HG02798 (cell line): ENCODE measurements at regions not wholly inside any gene's neighbourhood (a gene's known extent, or its start where the extent isn't known, plus 50 kb on each side); places are given as distances from the start of the nearest gene placed in this dataset.
"Not testable (repeated sequence)": the region's sequence is repeated elsewhere in the genome, so short reads cannot be mapped to it uniquely, and the experiment has no call there.

Source experiments
- ATAC-seq: cut with Tn5 transposase; IDR thresholded peaks from one replicate; pipeline ENCODE4 v1.9.1; 2021; ENCODE audit warnings: mild to moderate bottlenecking; ENCODE audit not compliant: unreplicated experiment, poor library complexity

DNA sequence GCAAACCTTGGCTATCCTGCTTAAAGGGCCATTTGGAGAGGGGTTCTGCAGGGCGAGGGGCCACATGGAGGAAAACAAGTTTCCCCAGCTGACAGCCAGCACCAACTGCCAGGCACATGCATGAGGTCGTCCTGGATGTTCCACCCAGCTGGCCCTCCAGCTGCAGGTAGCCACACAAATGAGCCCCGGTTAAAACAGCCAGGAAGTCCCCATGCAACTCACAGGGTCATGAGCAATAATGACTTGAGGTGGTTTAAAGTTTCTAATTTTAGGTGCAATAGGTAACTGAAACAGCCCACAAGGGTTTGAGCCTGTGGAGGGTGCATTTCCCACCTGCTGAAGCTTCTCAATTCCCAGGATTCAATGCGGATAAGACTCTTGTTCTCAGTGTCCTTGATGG is 160.8 kb upstream of the CCZ1B start:
- not testable (repeated sequence) for ATAC-seq

DNA sequence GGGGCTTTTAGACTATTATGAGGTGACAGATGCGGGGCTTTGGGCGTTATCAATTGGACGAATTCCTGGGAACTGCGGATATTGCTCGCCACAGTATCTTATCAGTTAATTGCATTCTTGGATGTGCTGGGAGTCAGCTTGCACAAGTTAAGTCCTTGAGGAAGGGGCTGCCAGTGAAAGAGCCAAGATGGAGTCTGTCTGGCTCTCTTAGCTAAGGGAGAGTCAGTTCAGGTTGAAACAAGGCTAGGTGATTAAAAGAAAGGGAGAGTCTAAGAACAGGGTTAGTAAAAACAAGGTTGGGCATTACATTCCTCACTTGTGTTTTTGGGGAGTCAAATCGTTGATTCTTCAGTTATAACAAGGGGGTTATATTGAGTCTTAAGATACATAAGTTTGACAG is 162.5 kb upstream of the CCZ1B start:
- ATAC-seq: not testable (repeated sequence)

DNA sequence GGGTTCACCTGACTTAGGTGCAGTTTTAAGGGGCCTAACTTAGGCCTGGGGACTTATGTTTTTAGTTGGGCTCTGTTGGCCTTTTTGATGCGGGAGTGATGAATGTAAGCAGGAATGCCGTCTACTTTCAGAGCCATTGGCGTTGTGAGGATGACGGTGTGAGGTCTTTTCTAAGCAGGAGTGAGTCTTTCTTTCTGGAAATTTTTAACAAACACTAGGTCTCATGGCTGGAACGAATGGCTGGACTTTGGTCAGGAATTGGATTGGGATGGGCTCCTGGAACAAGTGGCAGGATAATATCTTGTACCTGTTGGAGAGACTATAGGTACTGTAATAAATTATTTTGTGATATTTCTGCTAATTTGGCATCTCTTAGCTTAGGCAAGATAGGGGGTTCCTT is 163.9 kb upstream of the CCZ1B start:
- ATAC-seq: not testable (repeated sequence)

DNA sequence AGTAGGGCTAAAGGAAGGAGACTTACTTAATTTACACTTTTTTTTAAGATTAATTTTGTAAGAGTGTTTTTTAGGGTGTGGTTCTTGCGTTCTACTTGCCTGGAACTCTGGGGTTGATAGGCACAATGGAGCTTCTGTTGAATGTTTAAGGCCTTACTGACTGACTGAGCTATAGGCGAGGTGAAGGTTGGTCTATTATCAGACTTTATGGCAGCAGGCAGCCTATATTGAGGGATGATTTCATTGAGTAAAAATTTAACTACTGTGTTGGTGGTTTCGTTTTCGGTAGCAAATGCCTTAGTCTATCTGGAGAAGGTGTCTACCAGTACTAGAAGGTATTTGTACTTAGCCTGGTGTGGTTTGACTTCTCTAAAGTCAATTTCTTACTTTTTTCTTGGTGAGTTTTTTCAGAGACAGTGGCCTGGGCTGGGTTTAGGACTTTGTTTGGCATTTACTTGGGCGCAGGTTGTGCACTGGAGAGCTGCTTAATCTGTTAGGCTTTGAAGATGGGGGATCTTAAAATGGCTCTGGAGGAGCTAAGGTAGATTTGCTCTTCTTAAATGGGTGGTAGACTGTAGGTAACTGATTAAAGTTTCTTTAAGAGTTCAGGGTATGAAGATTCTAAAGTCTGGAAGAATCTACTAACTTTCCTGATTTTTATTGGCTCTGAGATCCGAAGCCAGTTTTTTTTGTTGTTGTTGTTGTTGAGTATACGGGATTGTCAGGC is 164.5 kb upstream of the CCZ1B start:
- ATAC-seq: not testable (repeated sequence)

DNA sequence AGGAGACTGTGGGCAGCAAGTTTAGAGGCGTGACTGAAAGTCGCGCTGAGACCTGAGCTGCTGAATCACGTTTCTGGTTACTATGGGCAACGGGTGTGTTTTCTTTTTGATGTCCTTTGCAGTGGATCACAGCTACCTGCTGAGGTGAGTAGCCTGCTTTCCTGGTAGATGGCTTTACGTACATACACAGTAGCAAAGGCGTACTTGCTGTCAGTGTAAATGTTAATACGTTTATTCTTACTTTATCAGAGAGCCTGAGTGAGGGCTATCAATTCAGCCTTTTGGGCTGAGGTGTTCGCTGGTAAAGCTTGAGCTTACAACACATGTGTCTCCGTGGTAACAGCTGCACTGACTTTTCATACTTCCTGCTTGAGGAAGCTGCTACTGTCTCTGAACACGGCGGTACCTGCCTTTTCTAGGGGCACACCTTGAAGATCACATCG is 165.1 kb upstream of the CCZ1B start:
- not testable (repeated sequence) for ATAC-seq

DNA sequence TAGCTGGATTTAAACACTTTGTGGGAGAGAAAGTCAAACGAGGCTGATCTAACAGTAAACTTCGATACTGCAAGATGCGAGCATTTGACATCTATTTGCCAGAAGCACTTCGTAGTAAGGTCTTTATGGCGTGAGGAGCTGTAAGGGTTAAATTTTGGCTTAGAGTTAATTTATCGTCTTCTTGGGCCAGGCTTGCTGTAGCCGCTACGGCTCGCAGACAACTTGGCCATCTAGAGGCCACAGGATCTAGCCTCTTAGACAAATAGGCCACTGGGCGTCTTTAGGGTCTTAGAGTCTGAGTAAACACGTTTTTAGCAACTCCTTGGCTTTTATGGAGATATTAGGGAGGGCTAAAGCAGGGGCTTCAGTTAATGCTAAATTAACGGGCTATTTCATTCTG is 165.6 kb upstream of the CCZ1B start:
- ATAC-seq: not testable (repeated sequence)

DNA sequence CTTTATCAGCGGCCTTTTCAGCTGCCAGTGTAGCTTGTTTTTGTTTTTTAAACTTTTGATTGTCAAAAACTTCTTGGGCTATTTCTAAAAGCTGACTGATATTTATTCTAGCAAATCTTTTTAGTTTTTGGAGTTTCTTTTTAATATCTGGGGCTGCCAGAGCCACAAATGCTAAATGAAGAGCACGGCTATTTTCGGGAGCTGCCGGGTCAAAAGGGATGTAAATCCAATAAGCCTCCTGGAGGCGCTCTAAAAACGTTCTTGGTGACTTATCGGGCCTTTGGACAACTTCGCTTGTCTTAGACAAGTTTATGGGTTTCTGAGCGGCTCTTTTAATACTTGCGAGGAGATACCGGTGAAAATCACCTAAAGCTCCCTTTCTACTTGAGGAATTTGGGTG is 166.1 kb upstream of the CCZ1B start:
- ATAC-seq: not testable (repeated sequence)

DNA sequence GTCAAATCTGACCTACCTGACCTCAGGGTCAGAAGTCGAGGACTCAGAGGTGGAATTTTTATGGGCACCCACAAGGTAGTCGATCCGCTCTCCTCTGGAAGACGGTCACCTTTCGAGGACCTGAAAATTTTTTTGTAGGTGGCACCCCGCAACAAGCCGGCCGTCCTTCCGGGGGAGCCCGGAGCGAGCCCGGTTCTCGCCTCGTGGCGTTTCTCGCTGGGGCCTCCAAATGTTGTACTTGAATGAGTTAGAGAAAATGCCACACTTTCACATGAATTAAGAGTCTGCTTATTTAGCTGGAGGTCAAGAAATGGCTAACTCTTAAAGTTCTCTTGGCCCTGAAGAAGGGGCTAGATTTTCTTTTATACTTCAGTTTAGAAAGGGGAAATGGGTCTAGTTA is 169.0 kb upstream of the CCZ1B start:
- ATAC-seq: not testable (repeated sequence)

DNA sequence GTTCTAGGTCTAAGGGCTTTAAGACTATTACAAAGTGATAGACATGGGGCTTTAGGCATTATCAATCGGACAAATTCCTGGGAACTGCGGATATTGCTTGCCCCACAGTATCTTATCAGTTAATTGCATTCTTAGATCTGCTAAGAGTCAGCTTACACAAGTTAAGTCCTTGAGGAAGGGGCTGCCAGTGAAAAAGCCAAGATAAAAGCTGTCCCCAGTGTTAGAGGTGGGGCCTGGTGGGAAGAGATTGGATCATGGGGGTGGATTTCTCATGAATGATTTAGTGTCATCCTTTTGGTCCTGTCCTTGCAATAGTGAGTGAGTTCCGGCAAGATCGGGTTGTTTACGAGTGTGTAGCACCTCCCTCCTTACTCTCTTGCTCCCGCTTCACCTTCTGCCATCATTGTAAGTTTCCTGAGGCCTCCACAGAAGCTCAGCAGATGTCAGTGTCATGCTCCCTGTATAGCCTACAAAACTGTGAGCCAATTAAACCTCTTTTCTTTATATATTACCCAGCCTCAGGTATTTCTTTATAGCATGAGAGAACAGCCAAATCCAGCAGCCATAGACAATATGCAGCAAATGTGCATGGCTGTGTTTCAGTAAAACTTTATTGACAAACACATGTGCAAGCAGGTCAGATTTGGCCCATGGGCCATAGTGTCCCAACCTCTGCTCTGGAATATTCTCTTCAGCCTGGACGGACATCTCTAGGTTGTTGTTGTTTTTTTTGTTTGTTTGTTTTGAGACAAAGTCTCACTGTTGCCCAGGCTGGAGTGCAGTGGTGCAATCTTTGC is 169.6 kb upstream of the CCZ1B start:
- not testable (repeated sequence) for ATAC-seq

DNA sequence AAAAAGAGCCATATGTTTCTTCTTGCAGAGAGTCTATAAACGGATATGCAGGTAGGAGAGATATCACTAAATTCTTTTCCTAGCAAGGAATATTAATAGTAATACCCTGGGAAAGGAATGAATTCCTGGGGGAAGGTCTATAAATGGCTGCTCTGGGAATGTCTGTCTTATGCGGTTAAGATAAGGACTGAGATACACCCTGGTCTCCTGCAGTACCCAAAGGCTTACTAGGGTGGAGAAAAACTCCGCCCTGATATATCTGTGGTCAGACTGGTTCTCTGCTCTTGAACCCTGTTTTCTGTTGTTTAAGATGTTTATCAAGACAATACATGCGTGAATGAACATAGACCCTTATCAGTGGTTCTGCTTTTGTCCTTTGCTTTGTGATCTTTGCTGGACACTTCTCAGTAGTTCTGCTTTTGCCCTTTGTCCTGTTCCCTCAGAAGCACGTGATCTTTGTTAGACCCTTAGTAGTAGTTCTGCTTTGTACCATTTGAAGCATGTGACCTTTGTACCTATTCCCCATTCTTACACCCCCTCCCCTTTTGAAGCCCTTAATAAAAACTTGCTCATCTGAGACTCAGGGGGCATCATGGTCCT is 173.1 kb upstream of the CCZ1B start:
- ATAC-seq: not testable (repeated sequence)

DNA sequence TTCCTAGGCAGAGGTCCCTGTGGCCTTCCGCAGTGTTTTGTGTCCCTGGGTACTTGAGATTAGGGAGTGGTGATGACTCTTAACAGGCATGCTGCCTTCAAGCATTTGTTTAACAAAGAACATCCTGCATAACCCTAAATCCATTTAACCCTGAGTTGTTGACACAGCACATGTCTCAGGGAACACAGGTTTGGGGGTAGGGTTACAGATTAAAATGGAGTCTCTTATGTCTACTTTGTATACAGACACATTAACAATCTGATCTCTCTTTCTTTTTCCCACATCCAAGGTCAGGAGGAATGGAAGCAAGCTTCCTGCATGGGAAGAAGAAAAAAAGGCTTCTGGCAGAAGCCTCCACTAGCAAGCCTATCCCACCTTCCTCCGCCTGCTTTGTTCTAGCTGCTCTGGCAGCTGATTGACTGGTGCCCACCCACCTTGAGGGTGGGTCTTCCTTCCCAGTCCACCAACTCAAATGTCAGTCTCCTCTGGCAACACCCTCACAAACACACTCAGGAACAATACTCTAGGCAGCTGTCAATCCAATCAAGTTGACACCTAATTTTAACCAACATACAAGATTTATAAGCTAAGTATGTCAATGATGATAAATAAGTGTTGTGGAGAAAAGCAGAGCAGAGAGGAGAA is 176.5 kb upstream of the CCZ1B start:
- ATAC-seq: no peak

DNA sequence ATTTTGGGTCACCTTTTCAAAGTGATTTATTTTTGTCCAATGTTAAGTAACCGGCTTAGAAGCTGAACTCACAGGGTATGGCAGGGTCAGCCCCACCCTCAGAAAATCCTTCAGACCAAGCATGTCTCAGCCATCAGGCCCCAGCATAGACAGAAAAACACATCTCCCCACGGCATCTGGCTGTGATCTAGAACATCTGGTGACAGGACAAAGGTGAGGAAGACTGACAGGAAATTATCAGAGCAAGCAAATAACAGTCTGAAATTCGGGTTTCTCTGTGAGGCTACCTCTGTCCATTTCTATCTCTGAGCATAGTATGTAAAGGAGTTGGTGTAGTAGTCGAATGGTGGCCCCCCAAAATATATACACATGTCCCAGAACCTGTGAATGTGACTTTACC is 177.0 kb upstream of the C1GALT1 start:
- no peak for ATAC-seq

DNA sequence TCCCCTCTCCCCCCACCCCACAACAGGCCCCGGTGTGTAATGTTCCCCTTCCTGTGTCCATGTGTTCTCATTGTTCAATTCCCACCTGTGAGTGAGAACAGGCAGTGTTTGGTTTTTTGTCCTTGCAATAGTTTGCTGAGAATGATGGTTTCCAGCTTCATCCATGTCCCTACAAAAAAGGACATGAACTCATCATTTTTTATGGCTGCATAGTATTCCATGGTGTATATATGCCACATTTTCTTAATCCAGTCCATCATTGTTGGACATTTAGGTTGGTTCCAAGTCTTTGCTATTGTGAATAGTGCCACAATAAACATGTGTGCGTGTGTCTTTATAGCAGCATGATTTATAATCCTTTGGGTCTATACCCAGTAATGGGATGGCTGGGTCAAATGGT is 176.4 kb upstream of the C1GALT1 start:
- not testable (repeated sequence) for ATAC-seq

DNA sequence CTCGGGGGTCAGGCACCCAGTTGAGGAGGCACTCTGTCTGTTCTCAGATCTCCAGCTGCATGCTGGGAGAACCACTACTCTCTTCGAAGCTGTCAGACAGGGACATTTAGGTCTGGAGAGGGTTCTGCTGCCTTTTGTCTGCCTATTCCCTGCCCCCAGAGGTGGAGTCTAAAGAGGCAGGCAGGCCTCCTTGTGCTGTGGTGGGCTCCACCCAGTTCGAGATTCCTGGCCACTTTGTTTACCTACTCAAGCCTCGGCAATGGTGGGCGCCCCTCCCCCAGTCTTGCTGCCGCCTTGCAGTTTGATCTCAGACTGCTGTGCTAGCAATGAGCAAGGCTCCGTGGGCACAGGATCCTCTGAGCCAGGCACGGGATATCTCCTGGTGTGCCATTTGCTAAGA is 171.1 kb upstream of the C1GALT1 start:
- ATAC-seq: not testable (repeated sequence)

DNA sequence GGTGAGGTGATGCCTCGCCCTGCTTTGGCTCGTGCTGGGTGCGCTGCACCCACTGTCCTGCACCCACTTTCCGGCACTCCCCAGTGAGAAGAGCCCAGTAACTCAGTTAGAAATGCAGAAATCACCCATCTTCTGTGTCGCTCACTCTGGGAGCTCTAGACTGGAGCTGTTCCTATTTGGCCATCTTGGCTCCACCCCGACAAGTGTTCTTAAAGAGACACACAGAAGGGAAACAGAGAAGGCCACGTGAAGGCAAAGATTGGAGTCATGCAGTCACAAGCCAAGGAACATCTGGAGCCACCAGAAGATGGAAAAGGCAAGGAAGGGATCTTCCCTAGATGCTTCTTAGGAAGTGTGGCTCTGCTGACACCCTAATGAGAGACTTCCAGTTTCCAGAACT is 170.6 kb upstream of the C1GALT1 start:
- ATAC-seq: not testable (repeated sequence)

DNA sequence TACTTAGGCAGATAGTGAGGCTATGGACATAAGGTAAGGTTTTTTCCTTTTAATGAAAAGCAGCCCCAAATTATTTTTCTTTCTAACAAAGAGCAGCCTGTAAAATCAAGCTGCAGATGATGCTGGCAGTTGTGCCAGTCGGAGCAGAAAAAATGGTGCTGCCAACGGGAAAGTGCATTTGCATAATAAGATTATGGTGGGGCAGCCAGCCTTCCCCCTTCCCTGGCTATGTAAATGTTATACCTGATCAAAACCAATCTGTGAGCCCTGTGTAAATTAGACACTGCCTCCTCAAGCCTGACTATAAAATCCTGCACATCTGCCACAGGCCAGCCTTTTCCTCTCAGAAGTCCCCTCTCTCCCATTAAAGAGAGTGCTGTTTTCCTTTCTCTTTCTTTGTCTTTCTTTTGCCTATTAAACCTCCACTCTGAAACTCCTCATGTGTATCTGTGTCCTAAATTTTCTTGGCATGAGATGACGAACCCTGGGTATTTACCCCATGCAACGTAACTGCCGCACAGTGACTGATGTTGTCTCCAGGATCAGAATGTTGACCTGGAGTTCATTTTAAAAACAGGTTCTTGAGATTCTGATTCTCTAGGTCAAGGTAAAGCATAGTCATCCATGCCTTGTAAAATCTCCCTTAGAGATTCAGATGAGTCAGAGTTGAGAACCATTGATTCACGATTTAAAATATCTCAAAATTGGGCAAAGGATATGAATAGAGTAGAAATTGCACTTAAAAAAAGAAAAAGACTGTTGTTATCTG is 167.3 kb upstream of the C1GALT1 start:
- ATAC-seq: no peak

DNA sequence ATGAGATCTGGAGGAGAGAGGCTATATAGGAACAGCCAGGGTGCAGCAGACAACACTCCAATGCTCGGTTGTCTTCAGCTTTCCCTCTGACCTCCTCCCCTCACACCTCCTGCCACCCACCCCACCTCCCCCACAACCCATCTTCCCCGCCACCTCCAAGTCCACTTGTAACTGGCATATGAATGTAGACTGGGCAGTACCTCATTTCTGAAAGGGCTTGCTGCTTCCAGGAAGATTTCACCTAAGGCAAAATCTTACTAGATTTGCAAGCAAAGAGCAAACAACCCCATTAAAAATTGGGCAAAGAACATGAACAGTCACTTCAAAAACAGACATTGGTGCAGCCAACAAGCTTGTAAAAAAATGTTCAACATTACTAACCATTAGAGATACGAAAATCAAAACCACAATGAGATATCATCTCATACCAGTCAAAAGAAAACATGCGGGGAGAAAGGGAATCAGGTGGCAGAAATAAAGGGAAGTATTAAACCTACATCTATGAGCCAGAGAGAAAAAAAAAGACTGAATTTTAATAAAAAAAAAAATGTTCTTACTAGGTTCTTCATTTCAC is 164.6 kb upstream of the C1GALT1 start:
- ATAC-seq: no peak

DNA sequence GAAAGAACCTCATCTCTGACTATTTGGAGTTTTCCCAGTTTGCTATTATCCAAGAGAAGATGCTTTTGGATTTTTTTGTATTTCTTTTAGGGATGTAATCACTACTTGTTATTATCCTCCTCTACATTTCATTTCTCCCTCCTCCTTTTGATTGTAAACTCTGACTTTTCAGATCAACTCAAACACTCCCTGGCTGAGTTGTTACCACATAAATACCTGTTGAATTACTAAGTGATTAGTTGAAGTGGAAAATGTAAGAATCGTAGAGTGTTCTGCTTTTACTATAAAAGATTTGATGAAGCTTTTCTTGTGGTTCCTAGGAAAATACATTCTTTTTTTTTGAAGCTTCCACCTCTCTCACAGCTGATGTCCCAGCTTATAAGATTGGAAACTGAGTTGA is 164.1 kb upstream of the C1GALT1 start:
- no peak for ATAC-seq

DNA sequence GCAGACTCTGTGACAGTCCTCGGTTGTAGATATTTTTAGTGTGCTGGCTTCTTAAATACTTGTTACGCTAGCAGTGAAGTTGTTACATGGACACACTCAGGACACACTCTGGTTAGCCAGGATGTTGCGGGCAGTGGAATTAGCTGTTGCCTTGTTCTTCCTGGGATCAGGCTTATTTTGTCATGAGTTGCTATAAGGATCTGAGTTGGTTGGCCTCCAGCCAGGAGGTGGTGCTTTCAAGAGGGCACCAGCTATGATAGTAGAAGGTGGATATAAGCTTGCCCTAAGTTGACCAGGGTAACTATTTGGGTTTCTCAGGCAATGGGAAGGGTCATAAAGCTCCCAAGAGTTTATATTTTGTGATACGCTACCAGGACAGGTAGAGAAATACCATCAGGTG is 150.1 kb upstream of the C1GALT1 start:
- ATAC-seq: no peak

DNA sequence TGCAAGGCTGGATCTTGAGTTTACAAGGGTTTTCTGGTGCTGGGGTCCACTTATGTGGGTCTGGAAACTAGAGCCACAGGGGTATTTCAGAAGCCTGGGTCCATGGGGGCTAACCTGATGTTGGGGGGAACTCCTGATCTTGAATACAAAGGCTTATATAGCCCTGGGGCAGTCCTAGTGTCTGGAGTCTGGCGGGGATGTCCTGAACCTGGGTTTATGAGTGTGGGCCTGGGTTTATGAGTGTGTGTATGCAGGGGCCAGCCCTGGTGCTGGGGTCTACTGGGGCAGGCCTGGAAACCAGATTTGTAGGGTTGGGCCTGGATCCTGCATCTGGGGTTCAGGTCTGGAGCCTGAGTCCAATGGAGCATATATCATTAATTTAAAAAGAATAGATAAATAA is 146.5 kb upstream of the C1GALT1 start:
- ATAC-seq: no peak
